GM12891 (cell line): ENCODE measurements at regions not wholly inside any gene's neighbourhood (a gene's known extent, or its start where the extent isn't known, plus 50 kb on each side); places are given as distances from the start of the nearest gene placed in this dataset.

Source experiments
- PAX5 ChIP-seq: IDR thresholded peaks from 2 replicates; pipeline ENCODE4 v1.6.1; 2011; ENCODE audit warnings: low read length, moderate library complexity, mild to moderate bottlenecking; ENCODE audit not compliant: insufficient read depth, severe bottlenecking
- POLR2A ChIP-seq: IDR thresholded peaks from 2 replicates; pipeline ENCODE4 v1.6.1; 2011; ENCODE audit warnings: low read depth, low read length, control low read depth
- POLR2AphosphoS5 ChIP-seq: IDR thresholded peaks from 2 replicates; pipeline ENCODE4 v1.6.1; 2011; ENCODE audit warnings: low read depth, low read length, control low read depth
- TAF1 ChIP-seq: IDR thresholded peaks from 2 replicates; pipeline ENCODE4 v1.6.1; 2011; ENCODE audit warnings: low read depth, low read length, control low read depth

GRCh38 chr6:11374036-11375010 lies 141.9 kb upstream of the NEDD9 start:
- peak; percentile 77; the same call in 1 of the 2 replicates for TF ChIP-seq POLR2AphosphoS5
- peak; percentile 62 for TF ChIP-seq POLR2A
- 0 out of 2 replicates have a peak, but pooled peaks have one; percentile 5 for TF ChIP-seq TAF1
- no peak for TF ChIP-seq PAX5
